NCI-H1105 treated with DMSO at 0.1 percent for 48 hours (cell line): ENCODE measurements at regions not wholly inside any gene's neighbourhood (a gene's known extent, or its start where the extent isn't known, plus 50 kb on each side); places are given as distances from the start of the nearest gene placed in this dataset.
A peak's percentile ranks its signal among the peaks of the same experiment; 100 is the strongest.

Source experiments
- DNase-seq: peaks from one replicate; lab custom pipeline; 2025; lab: John Stamatoyannopoulos, UW

- DNase-seq = no peak
These were observed 202.8 kb upstream of the TBC1D5 start for GRCh38 chr3:17945018-17945798.

GRCh38 chr3:17942856-17943255 lies 200.4 kb upstream of the TBC1D5 start:
- no peak for DNase-seq

GRCh38 chr3:17941766-17942165 lies 199.3 kb upstream of the TBC1D5 start:
- DNase-seq = no peak

- no peak for DNase-seq
These were observed 198.7 kb upstream of the TBC1D5 start for GRCh38 chr3:17941152-17941551.

- no peak for DNase-seq
These were observed 196.7 kb upstream of the TBC1D5 start for GRCh38 chr3:17939157-17939556.

- no peak for DNase-seq
These were observed 195.9 kb upstream of the TBC1D5 start for GRCh38 chr3:17938313-17938712.

GRCh38 chr3:17936736-17937480 lies 194.5 kb upstream of the TBC1D5 start:
- peak; percentile 43 for DNase-seq

- peak; percentile 95 for DNase-seq
These were observed 192.8 kb upstream of the TBC1D5 start for GRCh38 chr3:17935222-17935621.

- DNase-seq = no peak
These were observed 189.8 kb upstream of the TBC1D5 start for GRCh38 chr3:17932136-17932771.

- no peak for DNase-seq
These were observed 188.7 kb upstream of the TBC1D5 start for GRCh38 chr3:17931131-17931530.

GRCh38 chr3:17928502-17929145 lies 186.2 kb upstream of the TBC1D5 start:
- no peak for DNase-seq

GRCh38 chr3:17927036-17927435 lies 184.6 kb upstream of the TBC1D5 start:
- DNase-seq = no peak

- no peak for DNase-seq
These were observed 172.9 kb upstream of the TBC1D5 start for GRCh38 chr3:17915341-17915740.

GRCh38 chr3:17913359-17913758 lies 170.9 kb upstream of the TBC1D5 start:
- DNase-seq = no peak

GRCh38 chr3:17911986-17912760 lies 169.7 kb upstream of the TBC1D5 start:
- peak; percentile 37 for DNase-seq

- DNase-seq = no peak
These were observed 168.5 kb upstream of the TBC1D5 start for GRCh38 chr3:17910922-17911321.

- no peak for DNase-seq
These were observed 167.3 kb upstream of the TBC1D5 start for GRCh38 chr3:17909714-17910113.

- DNase-seq = no peak
These were observed 166.2 kb upstream of the TBC1D5 start for GRCh38 chr3:17908399-17909191.

- DNase-seq = no peak
These were observed 163.6 kb upstream of the TBC1D5 start for GRCh38 chr3:17905996-17906395.

GRCh38 chr3:17901893-17902292 lies 159.5 kb upstream of the TBC1D5 start:
- no peak for DNase-seq
